ENCODE measurements at regions not wholly inside any gene's neighbourhood (a gene's known extent, or its start where the extent isn't known, plus 50 kb on each side); places are given as distances from the start of the nearest gene placed in this dataset.

GRCh38 chr2:223300326-223300725 lies 248.3 kb downstream of the KCNE4 start:
- TF ChIP-seq EP300 (IDR thresholded peaks at IDR 0.05) = no peak
- no peak for TF ChIP-seq CTCF (IDR thresholded peaks at IDR 0.05)
- no peak for TF ChIP-seq POLR2A (IDR thresholded peaks at IDR 0.05; ENCODE audit: low read depth)
- TF ChIP-seq POLR2AphosphoS5 (IDR thresholded peaks at IDR 0.05) = no peak
- Histone ChIP-seq H3K9me3 (no peaks in the 10 kb centered on the region), H3K27ac (replicated peaks in 1 of 4) (no peak overlapping the region), H3K27me3 (no peaks in the 10 kb centered on the region), H3K4me1 (no peaks in the 10 kb centered on the region), H3K36me3 (no peaks in the 10 kb centered on the region), H3K4me3 (no peak overlapping the region)
- intact Hi-C loops (cut with DNase I) = no loop called here
- 85% methylated on average over 4 of the region's 4 CpGs for WGBS
- no peak for DNase-seq (ENCODE audit: extremely low spot score)

- Histone ChIP-seq H3K27me3 (no peaks in the 10 kb centered on the region), H3K27ac (replicated peaks in 1 of 4) (no peak overlapping the region), H3K9me3 (no peaks in the 10 kb centered on the region), H3K4me1 (no peaks in the 10 kb centered on the region), H3K4me3 (no peak overlapping the region), H3K36me3 (no peaks in the 10 kb centered on the region)
- 79% methylated on average over 3 of the region's 3 CpGs for WGBS
- no peak for DNase-seq (ENCODE audit: extremely low spot score)
- intact Hi-C loops (cut with DNase I) = no loop called here
- TF ChIP-seq POLR2AphosphoS5 (IDR thresholded peaks at IDR 0.05) (no peak), POLR2A (IDR thresholded peaks at IDR 0.05; ENCODE audit: low read depth) (no peak), EP300 (IDR thresholded peaks at IDR 0.05) (no peak), CTCF (IDR thresholded peaks at IDR 0.05) (peak; percentile 20 to 39 (median 27))
These were observed 254.4 kb downstream of the KCNE4 start for GRCh38 chr2:223306371-223306770.

- WGBS = 84% methylated on average over 11 of the region's 11 CpGs
- Histone ChIP-seq H3K9me3 (no peaks in the 10 kb centered on the region), H3K4me1 (peaks cover 3 to 20% (median 15%) of the 10 kb centered on the region in 4 donors), H3K27me3 (no peaks in the 10 kb centered on the region), H3K27ac (replicated peaks in 1 of 4) (no peak overlapping the region), H3K36me3 (no peaks in the 10 kb centered on the region), H3K4me3 (no peak overlapping the region)
- TF ChIP-seq POLR2AphosphoS5 (IDR thresholded peaks at IDR 0.05) (no peak), POLR2A (IDR thresholded peaks at IDR 0.05; ENCODE audit: low read depth) (no peak), EP300 (IDR thresholded peaks at IDR 0.05) (no peak), CTCF (IDR thresholded peaks at IDR 0.05) (no peak)
- no peak for DNase-seq (ENCODE audit: extremely low spot score)
- intact Hi-C loops (cut with DNase I) = no loop called here
These were observed 260.1 kb downstream of the KCNE4 start for GRCh38 chr2:223311889-223312680.

GRCh38 chr2:223313101-223313500 lies 261.1 kb downstream of the KCNE4 start:
- no peaks in the 10 kb centered on the region for H3K27me3 ChIP-seq
- DNase-seq (ENCODE audit: extremely low spot score) = no peak
- H3K4me1 ChIP-seq = peaks cover 3 to 20% (median 15%) of the 10 kb centered on the region in 4 donors
- no peak for TF ChIP-seq POLR2AphosphoS5 (IDR thresholded peaks at IDR 0.05)
- TF ChIP-seq POLR2A (IDR thresholded peaks at IDR 0.05; ENCODE audit: low read depth) = no peak
- no peak for TF ChIP-seq CTCF (IDR thresholded peaks at IDR 0.05)
- no peak for TF ChIP-seq EP300 (IDR thresholded peaks at IDR 0.05)
- intact Hi-C loops (cut with DNase I) = no loop called here
- WGBS = 75% methylated on average over 2 of the region's 2 CpGs
- H3K27ac ChIP-seq (replicated peaks in 1 of 4) = no peak overlapping the region
- H3K4me3 ChIP-seq = no peak overlapping the region
- no peaks in the 10 kb centered on the region for H3K36me3 ChIP-seq
- no peaks in the 10 kb centered on the region for H3K9me3 ChIP-seq
